Panc1 (cell line): ENCODE measurements at regions not wholly inside any gene's neighbourhood (a gene's known extent, or its start where the extent isn't known, plus 50 kb on each side); places are given as distances from the start of the nearest gene placed in this dataset.

Experiments used
- CTCF ChIP-seq: fragments of 450-650 bp; IDR thresholded peaks from 2 replicates; pipeline ENCODE4 v1.5.1; 2017; ENCODE audit warnings: mild to moderate bottlenecking
- REST ChIP-seq, 2 experiments: IDR thresholded peaks; 2 replicates each; pipeline ENCODE4 v1.6.1; 2011 to 2012; ENCODE audit warnings: low read depth in 2 of 2, control low read depth in 1 of 2, low read length in 1 of 2, mild to moderate bottlenecking in 1 of 2, moderate library complexity in 1 of 2; ENCODE audit not compliant: insufficient read depth in 1 of 2
- TCF7L2 ChIP-seq: IDR thresholded peaks from 2 replicates; pipeline ENCODE4 v1.6.1; 2011; ENCODE audit warnings: mild to moderate bottlenecking, low read depth, low read length, inconsistent platforms

GRCh38 chr1:29754573-29755375 is 518.5 kb downstream of the PTPRU start:
- TF ChIP-seq CTCF (no peak), TCF7L2 (no peak), REST (IDR thresholded peaks at IDR 0.05; ENCODE audit: insufficient read depth in 1 of 2, low read depth in 2 of 2, low read length in 1 of 2) (no peak)
